ENCODE measurements at regions not wholly inside any gene's neighbourhood (a gene's known extent, or its start where the extent isn't known, plus 50 kb on each side); places are given as distances from the start of the nearest gene placed in this dataset.

GRCh38 chr3:35523074-35523473 lies 116.3 kb upstream of the ARPP21 start:
- DNase-seq (ENCODE audit: low spot score): no peak
- Mint-ChIP-seq H3K27ac (ENCODE audit: unreplicated experiment) (peak overlapping the region; percentile 60), H3K27me3 (ENCODE audit: low read depth) (no peaks in the 10 kb centered on the region), H3K4me1 (ENCODE audit: low read depth) (peaks cover 33% of the 10 kb centered on the region), H3K4me3 (ENCODE audit: unreplicated experiment) (no peak overlapping the region), H3K36me3 (ENCODE audit: low read depth) (no peaks in the 10 kb centered on the region), H3K9me3 (ENCODE audit: low read depth) (peaks cover 12% of the 10 kb centered on the region)
- TF ChIP-seq, protein P1, sequence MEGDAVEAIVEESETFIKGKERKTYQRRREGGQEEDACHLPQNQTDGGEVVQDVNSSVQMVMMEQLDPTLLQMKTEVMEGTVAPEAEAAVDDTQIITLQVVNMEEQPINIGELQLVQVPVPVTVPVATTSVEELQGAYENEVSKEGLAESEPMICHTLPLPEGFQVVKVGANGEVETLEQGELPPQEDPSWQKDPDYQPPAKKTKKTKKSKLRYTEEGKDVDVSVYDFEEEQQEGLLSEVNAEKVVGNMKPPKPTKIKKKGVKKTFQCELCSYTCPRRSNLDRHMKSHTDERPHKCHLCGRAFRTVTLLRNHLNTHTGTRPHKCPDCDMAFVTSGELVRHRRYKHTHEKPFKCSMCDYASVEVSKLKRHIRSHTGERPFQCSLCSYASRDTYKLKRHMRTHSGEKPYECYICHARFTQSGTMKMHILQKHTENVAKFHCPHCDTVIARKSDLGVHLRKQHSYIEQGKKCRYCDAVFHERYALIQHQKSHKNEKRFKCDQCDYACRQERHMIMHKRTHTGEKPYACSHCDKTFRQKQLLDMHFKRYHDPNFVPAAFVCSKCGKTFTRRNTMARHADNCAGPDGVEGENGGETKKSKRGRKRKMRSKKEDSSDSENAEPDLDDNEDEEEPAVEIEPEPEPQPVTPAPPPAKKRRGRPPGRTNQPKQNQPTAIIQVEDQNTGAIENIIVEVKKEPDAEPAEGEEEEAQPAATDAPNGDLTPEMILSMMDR (IDR thresholded peaks at IDR 0.05): no peak

GRCh38 chr3:35523838-35524237 lies 115.5 kb upstream of the ARPP21 start:
- Mint-ChIP-seq H3K9me3 (ENCODE audit: low read depth) (peaks cover 9% of the 10 kb centered on the region), H3K27ac (ENCODE audit: unreplicated experiment) (peak overlapping the region; percentile 60), H3K4me1 (ENCODE audit: low read depth) (peaks cover 38% of the 10 kb centered on the region), H3K27me3 (ENCODE audit: low read depth) (no peaks in the 10 kb centered on the region), H3K36me3 (ENCODE audit: low read depth) (no peaks in the 10 kb centered on the region), H3K4me3 (ENCODE audit: unreplicated experiment) (no peak overlapping the region)
- TF ChIP-seq, protein P1 (IDR thresholded peaks at IDR 0.05): no peak
- DNase-seq (ENCODE audit: low spot score): no peak

DNA sequence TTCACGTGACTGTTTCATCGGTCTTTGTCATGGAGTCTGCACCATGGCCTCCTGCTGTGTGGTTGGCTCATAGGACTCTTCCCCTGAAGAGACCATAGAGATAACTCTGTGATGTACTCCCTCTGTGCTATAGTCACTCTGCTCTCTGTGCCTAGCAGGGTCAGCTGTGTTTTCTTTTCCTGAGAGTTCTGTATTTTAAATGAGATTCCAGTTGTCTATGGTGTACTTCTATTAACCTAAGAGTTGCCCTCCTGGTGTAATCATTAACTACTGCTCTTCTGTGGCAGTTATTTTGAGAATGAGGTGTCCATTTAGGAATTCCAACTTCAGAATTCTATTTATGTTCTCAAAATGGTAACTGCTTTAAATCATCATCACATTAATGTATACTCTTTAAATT lies 114.5 kb upstream of the ARPP21 start:
- TF ChIP-seq, protein P1 (IDR thresholded peaks at IDR 0.05): no peak
- Mint-ChIP-seq H3K4me3 (ENCODE audit: unreplicated experiment) (no peak overlapping the region), H3K4me1 (ENCODE audit: low read depth) (peaks cover 44% of the 10 kb centered on the region), H3K27me3 (ENCODE audit: low read depth) (peaks cover 1% of the 10 kb centered on the region), H3K36me3 (ENCODE audit: low read depth) (peaks cover under 1% of the 10 kb centered on the region), H3K27ac (ENCODE audit: unreplicated experiment) (peak overlapping the region; percentile 2), H3K9me3 (ENCODE audit: low read depth) (peaks cover 10% of the 10 kb centered on the region)
- DNase-seq (ENCODE audit: low spot score): no peak

GRCh38 chr3:35528728-35529127 lies 110.6 kb upstream of the ARPP21 start:
- no peak overlapping the region for H3K4me3 Mint-ChIP-seq (ENCODE audit: unreplicated experiment)
- peaks cover 12% of the 10 kb centered on the region for H3K9me3 Mint-ChIP-seq (ENCODE audit: low read depth)
- DNase-seq (ENCODE audit: low spot score): no peak
- no peak overlapping the region for H3K27ac Mint-ChIP-seq (ENCODE audit: unreplicated experiment)
- H3K27me3 Mint-ChIP-seq (ENCODE audit: low read depth): peaks cover 3% of the 10 kb centered on the region
- H3K36me3 Mint-ChIP-seq (ENCODE audit: low read depth): peaks cover 2% of the 10 kb centered on the region
- TF ChIP-seq, protein P1 (IDR thresholded peaks at IDR 0.05): no peak
- H3K4me1 Mint-ChIP-seq (ENCODE audit: low read depth): peaks cover 28% of the 10 kb centered on the region

DNA sequence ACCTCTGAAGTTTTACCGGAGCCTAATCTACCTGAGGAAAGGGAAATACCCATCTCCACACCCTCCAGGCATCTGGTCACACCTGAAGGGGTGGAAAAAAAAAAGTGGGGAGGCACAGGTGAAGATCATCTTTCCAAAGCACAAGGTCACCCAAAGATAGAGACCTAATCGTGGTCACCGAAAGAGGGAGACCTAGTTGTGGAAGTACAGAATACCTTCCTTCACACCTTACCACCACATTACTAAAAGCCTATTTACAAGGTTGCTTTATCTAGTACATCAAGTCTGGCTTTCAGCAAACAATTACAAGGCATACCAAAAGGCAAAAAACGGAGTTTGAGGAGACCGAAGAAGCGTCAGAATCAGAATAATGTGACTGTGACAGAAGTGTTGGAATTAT lies 110.0 kb upstream of the ARPP21 start:
- Mint-ChIP-seq H3K9me3 (ENCODE audit: low read depth) (peaks cover 12% of the 10 kb centered on the region), H3K27ac (ENCODE audit: unreplicated experiment) (no peak overlapping the region), H3K4me3 (ENCODE audit: unreplicated experiment) (no peak overlapping the region)

More for the DNA sequence above, 110.0 kb upstream of the ARPP21 start:
- TF ChIP-seq, protein P1 (IDR thresholded peaks at IDR 0.05): no peak
- Mint-ChIP-seq H3K27me3 (ENCODE audit: low read depth) (peaks cover 3% of the 10 kb centered on the region), H3K36me3 (ENCODE audit: low read depth) (peaks cover 2% of the 10 kb centered on the region), H3K4me1 (ENCODE audit: low read depth) (peaks cover 26% of the 10 kb centered on the region)
- DNase-seq (ENCODE audit: low spot score): no peak
